Activated naive CD4-positive, alpha-beta T cell treated with anti-CD3 and anti-CD28 coated beads, Interleukin-2, amount 50 U/mL, for 24 hours (primary cell): ENCODE measurements at regions not wholly inside any gene's neighbourhood (a gene's known extent, or its start where the extent isn't known, plus 50 kb on each side); places are given as distances from the start of the nearest gene placed in this dataset.

ENCODE experiments used
- H3K27ac Mint-ChIP-seq: one replicate; pipeline ENCODE4 v1.8.0; 2021; ENCODE audit warnings: mild to moderate bottlenecking, mixed read lengths
- H3K27me3 Mint-ChIP-seq: one replicate; pipeline ENCODE4 v1.8.0; 2021; ENCODE audit warnings: mixed read lengths
- H3K36me3 Mint-ChIP-seq: one replicate; pipeline ENCODE4 v1.8.0; 2021; ENCODE audit warnings: mixed read lengths
- H3K4me1 Mint-ChIP-seq: one replicate; pipeline ENCODE4 v1.8.0; 2021; ENCODE audit warnings: mixed read lengths
- H3K4me3 Mint-ChIP-seq: one replicate; pipeline ENCODE4 v1.8.0; 2021; ENCODE audit warnings: mild to moderate bottlenecking, mixed read lengths
- H3K9me3 Mint-ChIP-seq: one replicate; pipeline ENCODE4 v1.8.0; 2021; ENCODE audit warnings: mixed read lengths

DNA sequence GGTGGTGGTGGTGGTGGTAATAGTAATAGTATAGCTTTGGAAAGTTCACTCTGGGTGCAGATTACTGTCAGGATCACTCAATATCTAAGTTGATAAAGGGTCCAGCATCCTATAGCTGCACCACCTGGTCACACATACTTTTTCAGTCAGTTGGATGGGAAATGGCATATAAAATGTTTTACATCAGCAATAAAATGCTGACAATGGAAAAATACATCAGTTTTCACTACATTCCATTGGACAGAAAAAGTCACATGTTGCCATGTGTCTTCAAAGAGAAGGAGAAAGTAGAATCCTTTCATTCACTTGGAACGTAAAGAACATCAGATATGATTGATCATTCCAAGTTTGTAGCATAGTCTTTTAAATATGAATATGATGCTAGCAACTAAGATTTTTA, 481.4 kb downstream of the SLITRK6 start:
- no peak overlapping the region for H3K4me3 Mint-ChIP-seq
- no peaks in the 10 kb centered on the region for H3K27me3 Mint-ChIP-seq
- H3K36me3 Mint-ChIP-seq, result no peaks in the 10 kb centered on the region
- H3K4me1 Mint-ChIP-seq, result no peaks in the 10 kb centered on the region
- H3K27ac Mint-ChIP-seq, result no peak overlapping the region
- H3K9me3 Mint-ChIP-seq, result peaks cover 5% of the 10 kb centered on the region

DNA sequence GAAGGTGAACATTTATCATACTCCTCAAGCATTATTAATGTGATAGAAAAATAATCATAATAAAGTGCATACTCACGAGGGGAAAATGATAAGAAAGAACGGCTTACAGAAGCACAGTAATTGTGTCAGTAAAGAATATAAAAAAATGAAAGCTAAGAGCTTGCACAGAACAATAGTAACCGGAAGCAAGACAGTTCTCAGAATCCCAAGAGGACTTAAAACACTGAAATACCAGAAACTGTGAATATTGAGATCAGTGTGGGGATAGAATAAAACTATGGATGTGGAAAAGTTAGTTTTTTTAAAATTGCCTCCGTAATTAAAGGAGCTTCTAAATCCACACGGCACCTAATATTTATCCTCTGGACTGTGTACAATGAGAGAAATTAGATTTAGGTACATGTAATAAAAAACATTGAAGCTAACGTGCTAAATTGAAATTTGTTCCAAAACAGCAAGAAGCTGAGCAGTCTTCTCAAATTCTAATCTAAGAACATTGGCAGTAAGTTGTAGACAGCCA, 482.7 kb downstream of the SLITRK6 start:
- peaks cover 5% of the 10 kb centered on the region for H3K9me3 Mint-ChIP-seq

DNA sequence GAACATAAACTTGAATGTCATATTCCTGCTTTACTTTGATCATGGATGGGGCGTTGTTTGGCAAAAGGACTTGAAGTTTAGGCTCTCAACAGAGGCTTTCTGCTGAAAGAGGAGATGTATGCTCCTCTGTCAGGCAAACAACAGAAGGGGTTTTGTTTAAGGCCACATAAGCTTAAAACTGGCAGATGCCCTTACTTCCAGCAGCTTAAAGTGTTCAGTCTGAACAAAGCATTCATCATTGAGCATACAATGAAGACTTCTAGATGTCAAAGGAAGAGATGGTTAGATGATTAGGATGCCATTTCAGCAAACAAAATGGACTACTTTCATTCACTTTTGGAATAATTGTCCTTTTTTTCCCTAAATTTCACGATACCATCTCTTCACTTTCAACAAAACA, 484.5 kb downstream of the SLITRK6 start:
- Mint-ChIP-seq H3K4me1 (no peaks in the 10 kb centered on the region), H3K36me3 (no peaks in the 10 kb centered on the region), H3K27me3 (no peaks in the 10 kb centered on the region), H3K9me3 (peaks cover 5% of the 10 kb centered on the region), H3K4me3 (no peak overlapping the region), H3K27ac (no peak overlapping the region)

More for the DNA sequence above, 482.7 kb downstream of the SLITRK6 start:
- no peak overlapping the region for H3K4me3 Mint-ChIP-seq
- no peak overlapping the region for H3K27ac Mint-ChIP-seq
- no peaks in the 10 kb centered on the region for H3K27me3 Mint-ChIP-seq
- H3K36me3 Mint-ChIP-seq, result no peaks in the 10 kb centered on the region
- no peaks in the 10 kb centered on the region for H3K4me1 Mint-ChIP-seq

GRCh38 chr13:85313761-85314503, 485.3 kb downstream of the SLITRK6 start:
- Mint-ChIP-seq H3K9me3 (peaks cover 4% of the 10 kb centered on the region), H3K4me1 (no peaks in the 10 kb centered on the region), H3K4me3 (no peak overlapping the region), H3K36me3 (no peaks in the 10 kb centered on the region), H3K27ac (no peak overlapping the region), H3K27me3 (no peaks in the 10 kb centered on the region)

GRCh38 chr13:85312071-85312470, 487.1 kb downstream of the SLITRK6 start:
- no peaks in the 10 kb centered on the region for H3K27me3 Mint-ChIP-seq
- H3K36me3 Mint-ChIP-seq, result no peaks in the 10 kb centered on the region
- no peaks in the 10 kb centered on the region for H3K4me1 Mint-ChIP-seq
- H3K9me3 Mint-ChIP-seq, result peaks cover 6% of the 10 kb centered on the region
- no peak overlapping the region for H3K27ac Mint-ChIP-seq
- no peak overlapping the region for H3K4me3 Mint-ChIP-seq

GRCh38 chr13:85303630-85304029, 495.6 kb downstream of the SLITRK6 start:
- Mint-ChIP-seq H3K36me3 (no peaks in the 10 kb centered on the region), H3K4me1 (no peaks in the 10 kb centered on the region), H3K27me3 (no peaks in the 10 kb centered on the region)

DNA sequence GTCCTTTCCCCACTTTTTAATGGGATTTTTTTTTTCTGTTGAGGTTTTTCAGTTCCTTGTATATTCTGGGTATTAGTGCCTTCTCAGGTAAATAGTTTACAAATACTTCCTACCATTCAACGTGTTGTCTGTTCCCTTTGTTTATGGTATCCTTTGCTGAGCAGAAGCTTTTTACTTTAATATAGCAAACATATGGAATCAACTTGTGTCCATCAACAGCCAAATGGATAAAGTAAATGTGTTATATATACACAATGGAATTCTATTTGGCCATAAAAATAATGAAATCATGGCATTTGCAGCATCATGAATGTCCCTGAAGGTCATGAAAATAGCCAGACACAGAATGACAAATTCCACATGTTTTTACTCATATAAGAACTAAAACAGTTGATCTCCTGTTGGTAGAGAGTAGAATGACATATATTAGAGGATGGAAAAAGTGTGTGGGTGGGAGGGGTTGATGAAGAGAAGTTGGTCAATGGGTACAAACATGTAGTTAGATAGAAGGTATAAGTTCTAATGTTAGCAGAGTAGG, 500.8 kb downstream of the SLITRK6 start:
- Mint-ChIP-seq H3K4me1 (no peaks in the 10 kb centered on the region), H3K27ac (no peak overlapping the region), H3K9me3 (no peaks in the 10 kb centered on the region), H3K36me3 (no peaks in the 10 kb centered on the region), H3K4me3 (no peak overlapping the region), H3K27me3 (no peaks in the 10 kb centered on the region)

More at GRCh38 chr13:85303630-85304029, 495.6 kb downstream of the SLITRK6 start:
- H3K27ac Mint-ChIP-seq, result no peak overlapping the region
- no peak overlapping the region for H3K4me3 Mint-ChIP-seq
- peaks cover 10% of the 10 kb centered on the region for H3K9me3 Mint-ChIP-seq

DNA sequence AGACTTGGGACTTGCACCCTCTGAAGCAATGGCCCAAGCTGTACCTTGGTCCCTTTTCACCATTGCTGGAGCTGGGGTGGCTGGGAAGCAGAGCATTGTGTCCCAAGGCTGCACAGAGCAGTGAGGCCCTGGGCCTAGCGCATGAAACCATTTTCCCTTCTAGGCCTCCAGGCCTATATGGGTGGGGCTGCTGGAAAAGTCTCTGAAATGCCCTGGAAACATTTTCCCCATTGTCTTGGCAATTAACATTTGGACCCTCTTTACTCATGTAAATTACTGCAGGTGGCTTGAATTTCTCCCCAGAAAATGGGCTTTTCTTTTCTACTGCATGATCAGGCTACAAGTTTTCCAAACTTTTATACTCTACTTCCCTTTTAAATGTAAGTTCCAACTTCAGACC, 510.5 kb downstream of the SLITRK6 start:
- Mint-ChIP-seq H3K27ac (no peak overlapping the region), H3K4me3 (no peak overlapping the region), H3K4me1 (no peaks in the 10 kb centered on the region), H3K36me3 (no peaks in the 10 kb centered on the region), H3K9me3 (no peaks in the 10 kb centered on the region), H3K27me3 (no peaks in the 10 kb centered on the region)

DNA sequence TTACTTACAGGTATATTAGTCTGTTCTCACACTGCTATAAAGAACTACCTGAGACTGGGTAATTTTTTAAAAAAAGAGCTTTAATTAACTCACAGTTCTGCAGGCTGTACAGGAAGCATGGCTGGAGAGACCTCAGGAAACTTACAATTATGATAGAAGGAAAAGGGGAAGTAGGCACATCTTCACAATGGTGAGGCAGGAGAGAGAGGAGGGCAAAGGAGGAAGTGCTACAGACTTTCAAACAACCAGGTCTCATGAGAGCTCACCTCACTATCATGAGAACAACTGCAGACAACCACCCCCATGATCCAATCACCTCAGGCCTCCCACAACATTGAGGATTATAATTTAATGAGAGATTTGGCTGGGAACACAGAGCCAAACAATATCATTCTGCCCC, 511.7 kb downstream of the SLITRK6 start:
- Mint-ChIP-seq H3K27ac (no peak overlapping the region), H3K9me3 (no peaks in the 10 kb centered on the region), H3K36me3 (no peaks in the 10 kb centered on the region), H3K4me1 (no peaks in the 10 kb centered on the region), H3K4me3 (no peak overlapping the region), H3K27me3 (no peaks in the 10 kb centered on the region)

DNA sequence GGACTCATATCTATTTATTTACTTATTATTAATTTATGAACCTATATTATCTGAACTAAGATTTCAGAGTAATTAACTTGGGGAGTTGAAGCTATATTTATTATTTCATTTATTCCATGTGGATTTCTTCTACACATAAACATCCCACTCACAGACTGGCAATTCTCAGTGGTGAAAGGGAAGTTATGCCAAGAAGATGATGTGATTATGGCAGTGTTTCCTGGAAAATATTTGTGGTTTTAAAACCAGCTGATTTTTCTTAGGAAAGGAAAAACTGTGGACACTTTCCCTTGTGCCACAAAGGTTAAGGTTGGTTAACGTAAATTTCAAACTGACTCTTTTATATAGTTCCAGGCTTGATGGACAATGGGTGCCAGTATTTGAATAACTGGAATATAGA, 513.1 kb downstream of the SLITRK6 start:
- Mint-ChIP-seq H3K9me3 (peaks cover 4% of the 10 kb centered on the region), H3K36me3 (no peaks in the 10 kb centered on the region), H3K27ac (no peak overlapping the region), H3K4me1 (no peaks in the 10 kb centered on the region), H3K27me3 (no peaks in the 10 kb centered on the region), H3K4me3 (no peak overlapping the region)

DNA sequence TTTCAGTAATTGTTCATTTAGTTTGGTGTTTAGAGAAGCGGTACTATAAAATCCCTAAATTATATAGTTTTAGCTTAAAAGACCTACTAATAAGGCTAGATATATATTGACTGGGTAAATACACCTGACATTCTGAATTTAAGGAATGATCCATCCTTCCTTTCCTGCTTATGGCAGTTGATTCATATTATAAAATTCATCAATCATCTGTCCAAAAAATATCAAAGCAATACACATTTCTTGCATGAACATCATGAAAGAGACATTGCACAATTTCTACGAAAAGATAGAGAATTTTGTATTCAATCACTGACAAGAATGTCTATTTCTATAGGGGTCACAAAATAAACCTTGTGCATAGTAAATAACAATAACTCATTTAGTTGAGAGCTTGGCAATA, 514.9 kb downstream of the SLITRK6 start:
- no peaks in the 10 kb centered on the region for H3K4me1 Mint-ChIP-seq

GRCh38 chr13:85283408-85283807, 515.8 kb downstream of the SLITRK6 start:
- H3K4me1 Mint-ChIP-seq, result no peaks in the 10 kb centered on the region
- H3K27me3 Mint-ChIP-seq, result no peaks in the 10 kb centered on the region
- no peak overlapping the region for H3K27ac Mint-ChIP-seq
- no peak overlapping the region for H3K4me3 Mint-ChIP-seq
- H3K9me3 Mint-ChIP-seq, result peaks cover 4% of the 10 kb centered on the region
- no peaks in the 10 kb centered on the region for H3K36me3 Mint-ChIP-seq

More for the DNA sequence above, 514.9 kb downstream of the SLITRK6 start:
- peaks cover 4% of the 10 kb centered on the region for H3K9me3 Mint-ChIP-seq
- H3K36me3 Mint-ChIP-seq, result no peaks in the 10 kb centered on the region
- no peaks in the 10 kb centered on the region for H3K27me3 Mint-ChIP-seq
- no peak overlapping the region for H3K27ac Mint-ChIP-seq
- no peak overlapping the region for H3K4me3 Mint-ChIP-seq

DNA sequence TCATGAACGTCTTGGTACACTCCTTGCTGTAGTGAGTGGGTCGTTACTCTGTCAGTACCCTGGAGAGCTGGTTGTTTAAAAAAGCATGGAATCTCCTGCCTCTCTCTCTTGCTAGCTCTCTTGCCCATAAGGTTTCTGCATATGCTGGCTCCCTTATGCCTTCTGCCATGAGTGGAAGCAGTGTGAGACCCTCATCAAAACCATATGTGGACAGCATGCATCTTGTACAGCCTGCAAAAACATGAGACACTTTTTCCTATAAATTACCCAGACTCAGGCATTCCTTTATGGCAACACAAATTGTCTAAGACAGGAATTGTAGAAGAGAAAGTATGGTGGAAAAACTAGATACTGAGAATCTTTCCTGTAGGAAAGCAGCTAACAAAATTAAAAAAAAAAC, 516.3 kb downstream of the SLITRK6 start:
- peaks cover 4% of the 10 kb centered on the region for H3K9me3 Mint-ChIP-seq
- no peaks in the 10 kb centered on the region for H3K27me3 Mint-ChIP-seq
- no peak overlapping the region for H3K27ac Mint-ChIP-seq

GRCh38 chr13:85278851-85279250, 520.4 kb downstream of the SLITRK6 start:
- Mint-ChIP-seq H3K27ac (no peak overlapping the region), H3K27me3 (no peaks in the 10 kb centered on the region), H3K9me3 (peaks cover 10% of the 10 kb centered on the region), H3K4me3 (no peak overlapping the region), H3K4me1 (no peaks in the 10 kb centered on the region), H3K36me3 (no peaks in the 10 kb centered on the region)

More for the DNA sequence above, 516.3 kb downstream of the SLITRK6 start:
- H3K4me3 Mint-ChIP-seq, result no peak overlapping the region
- H3K36me3 Mint-ChIP-seq, result no peaks in the 10 kb centered on the region
- H3K4me1 Mint-ChIP-seq, result no peaks in the 10 kb centered on the region

DNA sequence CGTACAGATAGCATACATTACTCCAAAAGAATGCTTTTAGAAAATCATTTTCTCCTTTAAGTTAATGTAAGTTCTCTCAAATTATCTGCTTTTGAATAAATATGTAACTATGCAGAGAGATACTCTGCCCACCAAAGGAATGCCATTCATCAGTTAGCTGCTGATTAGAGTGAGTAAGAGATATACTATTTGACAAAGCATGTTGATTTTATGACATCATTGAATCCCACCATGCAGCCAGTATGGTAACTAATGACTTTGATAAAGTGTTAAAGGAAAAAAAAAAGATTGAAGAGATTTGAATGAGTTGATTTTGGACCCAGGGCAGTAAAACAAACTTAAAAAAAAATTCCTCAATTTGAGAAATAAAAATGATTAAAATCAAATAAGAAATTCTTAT, 521.5 kb downstream of the SLITRK6 start:
- H3K27ac Mint-ChIP-seq, result no peak overlapping the region
- H3K9me3 Mint-ChIP-seq, result peaks cover 13% of the 10 kb centered on the region
- H3K27me3 Mint-ChIP-seq, result no peaks in the 10 kb centered on the region
- H3K36me3 Mint-ChIP-seq, result no peaks in the 10 kb centered on the region
- no peak overlapping the region for H3K4me3 Mint-ChIP-seq
- H3K4me1 Mint-ChIP-seq, result no peaks in the 10 kb centered on the region

- no peak overlapping the region for H3K27ac Mint-ChIP-seq
- no peaks in the 10 kb centered on the region for H3K27me3 Mint-ChIP-seq
- peaks cover 10% of the 10 kb centered on the region for H3K9me3 Mint-ChIP-seq
- no peaks in the 10 kb centered on the region for H3K4me1 Mint-ChIP-seq
- H3K36me3 Mint-ChIP-seq, result no peaks in the 10 kb centered on the region
- no peak overlapping the region for H3K4me3 Mint-ChIP-seq
Observed at GRCh38 chr13:85266771-85267170, 532.4 kb downstream of the SLITRK6 start.
